ENCODE measurements at regions not wholly inside any gene's neighbourhood (a gene's known extent, or its start where the extent isn't known, plus 50 kb on each side); places are given as distances from the start of the nearest gene placed in this dataset.

DNA sequence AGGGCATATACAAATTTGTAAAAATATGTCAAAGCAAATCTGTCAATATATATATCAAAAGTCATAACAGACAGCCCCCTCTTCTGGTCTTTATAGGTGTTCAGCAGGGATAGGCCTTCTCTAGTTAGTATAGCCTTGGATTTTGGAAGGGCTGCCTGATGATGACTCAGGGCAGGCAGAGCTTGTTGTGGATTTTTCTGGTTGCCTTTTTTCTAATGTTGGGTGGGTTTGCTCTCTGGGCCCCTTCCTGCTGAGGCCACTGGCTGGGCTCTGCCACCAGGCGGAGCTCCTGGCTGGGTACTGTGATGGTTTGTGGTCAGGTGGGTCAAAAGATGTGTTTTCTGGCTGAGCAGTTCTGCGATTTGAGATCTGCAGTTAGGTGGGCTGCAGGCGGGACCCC lies 294.2 kb downstream of the GRIA2 start:
- no peak for ATAC-seq
- intact Hi-C loops (cut with DNase I) = no loop called here
- DNase-seq (ENCODE audit: low spot score) = no peak

- ATAC-seq = no peak
- intact Hi-C loops (cut with DNase I) = no loop called here
- DNase-seq (ENCODE audit: low spot score) = no peak
These were observed 288.8 kb downstream of the GRIA2 start for GRCh38 chr4:157509341-157509740.

- no peak for ATAC-seq
- no peak for DNase-seq (ENCODE audit: low spot score)
- intact Hi-C loops (cut with DNase I) = no loop called here
These were observed 282.1 kb downstream of the GRIA2 start for GRCh38 chr4:157502656-157503055.

DNA sequence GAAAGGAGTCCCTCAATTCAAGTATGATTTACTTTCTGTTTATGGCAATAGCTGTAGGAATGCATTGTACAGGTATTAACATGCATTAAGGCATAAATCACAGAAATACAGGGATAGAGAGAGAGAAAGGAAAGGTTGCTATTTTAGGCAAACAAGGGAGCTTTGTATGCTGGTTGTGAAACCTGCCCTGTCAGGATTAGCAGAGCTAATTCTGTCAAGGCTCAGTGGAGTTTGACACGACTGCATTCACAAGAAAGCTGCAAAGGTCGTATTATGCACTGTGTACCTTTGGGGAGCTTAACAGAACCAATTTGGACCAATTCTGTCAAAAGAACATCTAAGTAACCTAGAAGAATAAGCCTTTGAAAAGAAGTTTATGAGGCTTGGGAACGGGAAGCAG lies 239.3 kb downstream of the GRIA2 start:
- DNase-seq (ENCODE audit: low spot score) = no peak
- no peak for ATAC-seq
- intact Hi-C loops (cut with DNase I) = no loop called here

- ATAC-seq (no peak), DNase-seq (ENCODE audit: low spot score) (no peak)
- intact Hi-C loops (cut with DNase I) = no loop called here
These were observed 226.7 kb downstream of the GRIA2 start for GRCh38 chr4:157447195-157447594.

GRCh38 chr4:157444014-157444413 lies 223.5 kb downstream of the GRIA2 start:
- intact Hi-C loops (cut with DNase I) = no loop called here
- no peak for DNase-seq (ENCODE audit: low spot score)
- ATAC-seq = no peak

GRCh38 chr4:157443537-157443936 lies 223.0 kb downstream of the GRIA2 start:
- ATAC-seq (no peak), DNase-seq (ENCODE audit: low spot score) (no peak)
- intact Hi-C loops (cut with DNase I) = no loop called here

- ATAC-seq (no peak), DNase-seq (ENCODE audit: low spot score) (no peak)
- intact Hi-C loops (cut with DNase I) = no loop called here
These were observed 205.4 kb downstream of the GRIA2 start for GRCh38 chr4:157425897-157426296.

GRCh38 chr4:157423526-157424020 lies 203.0 kb downstream of the GRIA2 start:
- ATAC-seq (no peak), DNase-seq (ENCODE audit: low spot score) (no peak)
- intact Hi-C loops (cut with DNase I) = loop anchor here (2.0 kb wide), 1 partner anchor 47 kb away; no protein-coding TSS in a partner anchor

GRCh38 chr4:157421365-157421764 lies 200.8 kb downstream of the GRIA2 start:
- no peak for ATAC-seq
- no peak for DNase-seq (ENCODE audit: low spot score)
- intact Hi-C loops (cut with DNase I) = no loop called here

All from sciatic nerve (tissue), 2 donors.